Caki2 (cell line): ENCODE measurements at regions not wholly inside any gene's neighbourhood (a gene's known extent, or its start where the extent isn't known, plus 50 kb on each side); places are given as distances from the start of the nearest gene placed in this dataset.
A peak's percentile ranks its signal among the peaks of the same experiment; 100 is the strongest.

Experiments used
- DNase-seq: peaks from one replicate; pipeline ENCODE4 v3.0.0-alpha.2; 2015; ENCODE audit warnings: low read depth
- in situ Hi-C: cut with HindIII; loops from 2 replicates; pipeline ENCODE4 v1.10.0; 2016; ENCODE audit warnings: low sequenced_read_pairs, low pct_unique_long_range_greater_than_20kb, mixed read lengths

GRCh38 chr9:87427851-87428506 lies 69.7 kb upstream of the DAPK1 start:
- in situ Hi-C loops: no loop called here
- DNase-seq: no peak

- DNase-seq: no peak
- in situ Hi-C loops: no loop called here
Observed at GRCh38 chr9:87428659-87429058, 69.0 kb upstream of the DAPK1 start.

DNA sequence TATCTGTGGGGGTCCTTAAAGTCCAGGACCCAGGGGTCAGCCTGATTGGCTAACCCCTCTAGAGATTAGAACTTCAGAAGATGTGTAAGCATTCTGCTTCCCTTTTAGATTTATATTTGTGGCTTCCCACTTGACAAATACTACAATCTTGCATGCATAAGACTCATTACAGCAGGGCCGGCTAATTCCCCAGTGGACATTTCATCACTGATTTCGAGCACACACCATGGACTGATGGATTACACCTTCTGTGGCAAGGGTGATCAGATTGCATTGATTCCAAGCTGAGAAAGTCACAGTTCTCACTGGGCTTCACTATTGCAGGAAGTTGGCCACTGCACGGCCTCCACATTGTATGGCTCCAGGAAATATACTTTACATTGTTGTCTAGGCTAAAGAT lies 65.8 kb upstream of the DAPK1 start:
- no peak for DNase-seq
- in situ Hi-C loops: no loop called here

GRCh38 chr9:87433853-87434252 lies 63.8 kb upstream of the DAPK1 start:
- DNase-seq: no peak
- in situ Hi-C loops: no loop called here

- DNase-seq: no peak
- in situ Hi-C loops: no loop called here
Observed at GRCh38 chr9:87434366-87434765, 63.3 kb upstream of the DAPK1 start.

DNA sequence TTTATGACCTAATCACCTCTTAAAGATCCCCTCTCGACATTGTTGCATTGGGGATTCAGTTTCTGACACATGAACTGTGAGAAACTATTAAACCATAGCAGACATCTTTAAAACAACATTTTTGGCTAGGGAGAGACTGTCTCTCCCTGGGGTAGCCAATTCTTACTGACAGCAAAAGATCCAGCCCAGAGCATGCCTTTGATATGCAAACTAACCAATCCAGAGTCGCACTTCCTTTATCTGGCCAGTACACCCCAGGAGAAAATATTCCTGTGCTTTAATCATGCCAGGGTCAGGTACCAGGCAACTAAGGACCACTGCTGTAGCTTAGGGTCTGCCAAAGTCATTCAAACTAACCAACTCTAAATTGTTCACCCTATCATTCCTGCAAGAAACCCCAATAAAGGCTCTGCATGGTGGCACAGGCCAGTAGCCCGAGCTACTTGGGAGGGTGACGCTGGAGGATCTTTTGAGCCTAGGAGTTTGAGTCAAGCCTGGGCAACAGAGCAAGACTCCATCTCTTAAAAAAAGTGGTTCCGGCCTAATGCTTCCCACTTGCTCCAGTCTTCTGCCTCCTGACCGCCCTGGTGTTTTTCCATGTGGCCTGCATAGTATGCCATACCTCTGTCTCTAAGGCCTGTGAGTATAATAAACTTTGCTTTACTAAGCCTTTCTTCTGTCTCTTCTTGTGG lies 62.3 kb upstream of the DAPK1 start:
- no peak for DNase-seq
- in situ Hi-C loops: no loop called here

GRCh38 chr9:87436716-87437115 lies 61.0 kb upstream of the DAPK1 start:
- in situ Hi-C loops: no loop called here
- no peak for DNase-seq

DNA sequence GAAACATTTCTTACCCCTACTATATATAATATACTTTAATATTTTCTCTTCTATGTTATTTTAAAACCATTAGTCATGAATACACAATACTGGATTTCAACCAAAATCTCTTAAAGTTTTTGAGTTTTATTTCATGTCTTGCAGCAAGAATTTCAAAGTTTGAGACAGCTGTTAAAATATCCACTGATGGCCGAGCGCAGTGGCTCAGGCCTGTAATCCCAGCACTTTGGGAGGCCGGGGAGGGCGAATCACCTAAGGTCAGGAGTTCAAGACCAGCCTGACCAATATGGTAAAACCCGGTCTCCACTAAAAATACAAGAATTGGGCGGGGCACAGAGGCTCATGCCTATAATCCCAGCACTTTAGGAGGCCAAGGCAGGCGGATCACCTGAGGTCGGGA lies 59.7 kb upstream of the DAPK1 start:
- DNase-seq: no peak
- in situ Hi-C loops: no loop called here

DNA sequence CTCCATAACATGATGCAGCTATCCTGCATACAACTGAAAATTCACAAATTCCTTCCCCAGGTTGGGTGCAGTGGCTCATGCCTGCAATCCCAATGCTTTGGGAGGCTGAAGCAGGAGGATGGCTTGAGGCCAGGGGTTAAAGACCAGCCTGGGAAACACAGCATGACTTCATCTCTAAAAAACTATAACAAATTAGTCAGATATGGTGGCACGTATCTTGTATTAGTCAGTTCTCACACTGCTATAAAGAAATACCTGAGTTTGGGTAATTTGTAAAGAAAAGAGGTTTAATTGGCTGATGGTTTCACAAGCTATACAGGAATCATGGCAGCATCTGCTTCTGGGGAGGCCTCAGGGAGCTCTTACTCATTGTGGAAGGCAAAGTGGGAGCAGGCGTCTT lies 56.4 kb upstream of the DAPK1 start:
- in situ Hi-C loops: no loop called here
- peak; percentile 4 for DNase-seq

DNA sequence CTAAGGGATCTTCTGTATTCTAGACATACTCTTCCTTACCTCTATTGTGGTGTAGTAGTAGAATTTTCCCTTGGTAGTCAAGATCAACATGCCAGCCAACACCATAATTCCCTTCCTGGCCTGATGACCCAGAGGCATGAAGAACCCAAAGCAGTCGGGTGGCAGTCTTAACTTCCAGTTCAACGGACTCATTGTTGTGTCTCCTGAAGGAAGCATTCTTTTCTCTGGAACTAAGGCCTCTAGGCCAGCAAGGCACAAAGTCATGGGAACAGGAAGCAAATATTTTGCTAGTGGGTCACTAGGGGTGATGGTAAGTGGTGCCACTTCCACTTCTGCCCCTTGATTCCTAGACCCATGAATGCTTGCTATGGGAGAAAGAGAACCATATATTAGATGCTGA lies 55.2 kb upstream of the DAPK1 start:
- no peak for DNase-seq
- in situ Hi-C loops: no loop called here

- in situ Hi-C loops: no loop called here
Observed at GRCh38 chr9:87443006-87443405, 54.7 kb upstream of the DAPK1 start.

DNA sequence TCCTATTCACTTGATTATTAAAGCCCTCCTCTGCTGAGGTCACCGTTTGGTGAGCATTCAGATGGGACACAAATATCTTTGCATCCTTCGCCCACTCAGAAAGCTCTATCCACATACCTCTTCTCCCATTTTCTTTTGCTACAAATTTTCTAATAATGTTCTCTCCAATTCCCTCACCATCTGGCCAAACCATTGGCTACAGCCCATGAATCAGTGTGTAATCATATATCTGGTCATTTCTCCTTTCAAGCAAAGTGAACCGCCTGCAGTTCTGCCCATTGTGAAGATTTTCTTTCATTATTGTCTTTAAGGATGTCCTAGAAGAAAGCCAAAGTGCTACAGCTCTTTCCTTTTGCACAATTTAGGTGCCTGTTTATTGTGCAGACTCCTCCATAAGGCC lies 54.2 kb upstream of the DAPK1 start:
- in situ Hi-C loops: no loop called here
- no peak for DNase-seq

More at GRCh38 chr9:87443006-87443405, 54.7 kb upstream of the DAPK1 start:
- DNase-seq: no peak

DNA sequence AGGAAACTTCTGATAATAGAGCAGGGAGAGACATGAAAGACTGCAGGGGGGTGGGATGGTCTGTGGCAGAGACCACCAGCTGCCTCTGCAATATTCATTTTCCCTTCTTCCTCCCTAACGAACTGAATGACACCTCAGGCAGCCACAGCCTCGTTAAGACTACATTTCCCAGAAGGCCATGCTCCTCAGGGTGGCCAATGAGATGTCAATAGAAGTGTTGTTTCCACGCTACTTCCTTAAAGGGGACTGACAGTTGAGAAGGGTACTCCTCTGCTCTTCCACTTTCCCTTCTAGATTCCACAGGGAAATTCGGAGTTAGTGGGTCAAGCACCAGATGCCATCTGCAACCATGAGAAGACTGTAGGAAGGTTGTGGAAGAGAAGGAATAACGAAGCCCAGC lies 52.0 kb upstream of the DAPK1 start:
- peak; percentile 45 for DNase-seq
- in situ Hi-C loops: no loop called here

- in situ Hi-C loops: no loop called here
Observed at GRCh38 chr9:87446527-87446926, 51.1 kb upstream of the DAPK1 start.

DNA sequence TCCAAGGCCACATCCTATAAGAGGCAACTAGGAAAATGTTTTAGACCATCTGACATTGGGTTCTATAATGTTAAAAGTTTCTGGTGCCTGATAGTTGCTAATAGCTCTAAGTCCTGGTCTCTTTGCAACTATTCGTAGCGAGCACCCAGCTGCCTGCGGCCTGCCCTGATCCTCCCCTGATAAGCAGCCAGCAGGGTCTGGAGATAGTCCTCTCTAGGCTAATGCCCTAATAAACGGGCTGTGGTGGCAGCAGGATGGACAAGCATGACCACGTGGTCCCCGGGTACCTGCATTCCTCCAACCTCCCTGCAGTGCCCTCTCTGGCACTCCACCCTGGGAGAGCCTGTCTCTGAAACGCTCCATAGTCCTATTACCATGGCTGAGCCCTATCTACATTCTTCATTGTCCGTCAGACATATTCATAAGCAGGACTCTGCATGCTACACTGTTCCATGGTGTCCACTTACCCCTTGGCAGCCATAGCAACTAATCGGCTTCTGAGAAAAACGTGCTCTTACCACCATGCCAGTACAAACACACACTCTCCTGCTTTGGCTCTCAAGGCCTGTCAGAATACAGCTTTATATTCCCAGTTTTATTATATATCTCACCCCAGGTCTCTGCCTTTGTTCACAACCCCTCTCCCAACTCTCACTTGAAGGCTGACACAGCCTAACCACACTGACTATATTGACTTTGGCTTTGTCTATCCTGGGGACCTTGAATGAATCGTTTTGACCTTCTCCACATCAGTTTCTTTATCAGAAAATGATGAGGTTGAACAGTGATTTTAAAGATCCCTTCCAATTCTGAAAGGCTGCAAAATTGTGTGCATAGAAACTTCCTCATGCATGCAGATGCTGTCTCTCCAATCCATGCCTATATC lies 49.9 kb upstream of the DAPK1 start:
- in situ Hi-C loops: no loop called here
- DNase-seq: no peak

More at GRCh38 chr9:87446527-87446926, 51.1 kb upstream of the DAPK1 start:
- no peak for DNase-seq
